NCI-H82 treated with DMSO at 0.1 percent for 48 hours (cell line): ENCODE measurements at regions not wholly inside any gene's neighbourhood (a gene's known extent, or its start where the extent isn't known, plus 50 kb on each side); places are given as distances from the start of the nearest gene placed in this dataset.
"Not testable (repeated sequence)": the region's sequence is repeated elsewhere in the genome, so short reads cannot be mapped to it uniquely, and the experiment has no call there.

ENCODE experiments used
- DNase-seq: peaks from one replicate; lab custom pipeline; 2025; ENCODE audit not compliant: unreplicated experiment; lab: John Stamatoyannopoulos, UW

GRCh38 chr11:87666730-87667129 lies 508.5 kb downstream of the RAB38 start:
- DNase-seq, result no peak

GRCh38 chr11:87662287-87662686 lies 513.0 kb downstream of the RAB38 start:
- DNase-seq, result no peak

- no peak for DNase-seq
These were observed 514.1 kb downstream of the RAB38 start for GRCh38 chr11:87660926-87661660.

- no peak for DNase-seq
These were observed 515.4 kb downstream of the RAB38 start for GRCh38 chr11:87659807-87660206.

GRCh38 chr11:87645626-87646025 lies 529.6 kb downstream of the RAB38 start:
- DNase-seq, result no peak

- no peak for DNase-seq
These were observed 535.4 kb downstream of the RAB38 start for GRCh38 chr11:87639753-87640364.

GRCh38 chr11:87635001-87635400 lies 540.2 kb downstream of the RAB38 start:
- DNase-seq, result no peak

GRCh38 chr11:87634331-87634730 lies 540.9 kb downstream of the RAB38 start:
- DNase-seq, result no peak

- DNase-seq, result no peak
These were observed 546.3 kb downstream of the RAB38 start for GRCh38 chr11:87628957-87629356.

GRCh38 chr11:87628026-87628580 lies 547.1 kb downstream of the RAB38 start:
- DNase-seq, result no peak

- not testable (repeated sequence) for DNase-seq
These were observed 551.5 kb downstream of the RAB38 start for GRCh38 chr11:87623531-87624365.

GRCh38 chr11:87616511-87616910 lies 558.7 kb downstream of the RAB38 start:
- DNase-seq, result no peak

- no peak for DNase-seq
These were observed 566.6 kb downstream of the TMEM135 start for GRCh38 chr11:87604350-87604749.

- no peak for DNase-seq
These were observed 566.2 kb downstream of the TMEM135 start for GRCh38 chr11:87603887-87604286.

GRCh38 chr11:87602776-87603175 lies 565.0 kb downstream of the TMEM135 start:
- no peak for DNase-seq

- no peak for DNase-seq
These were observed 563.2 kb downstream of the TMEM135 start for GRCh38 chr11:87600938-87601337.

- no peak for DNase-seq
These were observed 560.0 kb downstream of the TMEM135 start for GRCh38 chr11:87597725-87598124.

- no peak for DNase-seq
These were observed 558.4 kb downstream of the TMEM135 start for GRCh38 chr11:87596176-87596575.

- peak; percentile 20 for DNase-seq
These were observed 551.3 kb downstream of the TMEM135 start for GRCh38 chr11:87589082-87589481.

GRCh38 chr11:87585613-87586012 lies 547.9 kb downstream of the TMEM135 start:
- DNase-seq, result not testable (repeated sequence)

GRCh38 chr11:87583931-87584330 lies 546.2 kb downstream of the TMEM135 start:
- DNase-seq, result no peak

- DNase-seq, result no peak
These were observed 537.4 kb downstream of the TMEM135 start for GRCh38 chr11:87575088-87575487.
